OCI-LY1 (cell line): ENCODE measurements at regions not wholly inside any gene's neighbourhood (a gene's known extent, or its start where the extent isn't known, plus 50 kb on each side); places are given as distances from the start of the nearest gene placed in this dataset.

Experiments
- EZH2 ChIP-seq: fragments of 200-600 bp; sonication (generic), shearing (Covaris generic); IDR thresholded peaks from 2 replicates; pipeline ENCODE4 v1.8.0; 2017; ENCODE audit warnings: borderline replicate concordance, mixed run types, mild to moderate bottlenecking, antibody characterized with exemption, low read length, moderate library complexity, mixed read lengths
- TF ChIP-seq, protein P1 (sequence below): fragments of 200-600 bp; sonication (generic), shearing (Covaris generic); IDR thresholded peaks from 2 replicates; pipeline ENCODE4 v1.5.1; 2017; ENCODE audit warnings: mild to moderate bottlenecking, antibody characterized with exemption, low read length, moderate library complexity, mixed read lengths

DNA sequence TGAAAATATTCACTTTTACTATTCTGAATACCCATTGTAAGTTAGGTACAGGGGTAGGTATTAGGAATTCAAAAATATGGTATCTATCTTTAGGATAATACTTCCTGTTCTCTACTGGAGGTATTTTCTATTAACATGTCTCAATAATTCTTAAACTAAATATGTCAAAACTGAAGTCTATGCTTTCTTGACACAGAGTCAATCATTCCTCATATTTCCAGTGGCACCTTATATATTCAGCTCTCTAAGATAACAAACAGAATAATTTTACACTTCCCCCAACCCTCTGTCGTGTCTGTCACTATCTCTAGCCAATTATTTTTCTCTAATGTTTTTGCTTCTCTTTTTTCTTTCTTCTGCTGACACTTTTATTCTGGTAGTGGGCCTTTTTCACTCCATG, 138.9 kb downstream of the TMEM26 start:
- TF ChIP-seq, protein P1, sequence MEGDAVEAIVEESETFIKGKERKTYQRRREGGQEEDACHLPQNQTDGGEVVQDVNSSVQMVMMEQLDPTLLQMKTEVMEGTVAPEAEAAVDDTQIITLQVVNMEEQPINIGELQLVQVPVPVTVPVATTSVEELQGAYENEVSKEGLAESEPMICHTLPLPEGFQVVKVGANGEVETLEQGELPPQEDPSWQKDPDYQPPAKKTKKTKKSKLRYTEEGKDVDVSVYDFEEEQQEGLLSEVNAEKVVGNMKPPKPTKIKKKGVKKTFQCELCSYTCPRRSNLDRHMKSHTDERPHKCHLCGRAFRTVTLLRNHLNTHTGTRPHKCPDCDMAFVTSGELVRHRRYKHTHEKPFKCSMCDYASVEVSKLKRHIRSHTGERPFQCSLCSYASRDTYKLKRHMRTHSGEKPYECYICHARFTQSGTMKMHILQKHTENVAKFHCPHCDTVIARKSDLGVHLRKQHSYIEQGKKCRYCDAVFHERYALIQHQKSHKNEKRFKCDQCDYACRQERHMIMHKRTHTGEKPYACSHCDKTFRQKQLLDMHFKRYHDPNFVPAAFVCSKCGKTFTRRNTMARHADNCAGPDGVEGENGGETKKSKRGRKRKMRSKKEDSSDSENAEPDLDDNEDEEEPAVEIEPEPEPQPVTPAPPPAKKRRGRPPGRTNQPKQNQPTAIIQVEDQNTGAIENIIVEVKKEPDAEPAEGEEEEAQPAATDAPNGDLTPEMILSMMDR = no peak
- no peak for TF ChIP-seq EZH2
